ENCODE measurements at regions not wholly inside any gene's neighbourhood (a gene's known extent, or its start where the extent isn't known, plus 50 kb on each side); places are given as distances from the start of the nearest gene placed in this dataset.

GRCh38 chr3:72183489-72183888 is 398.5 kb upstream of the PROK2 start:
- H3K27me3 Mint-ChIP-seq (ENCODE audit: low read depth, poor library complexity): peaks cover 10% of the 10 kb centered on the region
- peaks cover 31% of the 10 kb centered on the region for H3K4me1 Mint-ChIP-seq
- peaks cover 19% of the 10 kb centered on the region for H3K9me3 Mint-ChIP-seq
- no peak overlapping the region for H3K4me3 Mint-ChIP-seq
- H3K36me3 Mint-ChIP-seq (ENCODE audit: low read depth): no peaks in the 10 kb centered on the region
- no peak overlapping the region for H3K27ac Mint-ChIP-seq
- no peak for DNase-seq
- no peak for TF ChIP-seq CTCF (IDR thresholded peaks at IDR 0.05)

GRCh38 chr3:72182206-72182605 is 397.3 kb upstream of the PROK2 start:
- H3K27me3 Mint-ChIP-seq (ENCODE audit: low read depth, poor library complexity): peaks cover 9% of the 10 kb centered on the region
- peaks cover 19% of the 10 kb centered on the region for H3K9me3 Mint-ChIP-seq
- DNase-seq: no peak
- no peak overlapping the region for H3K4me3 Mint-ChIP-seq
- no peak overlapping the region for H3K27ac Mint-ChIP-seq
- H3K4me1 Mint-ChIP-seq: peaks cover 44% of the 10 kb centered on the region
- TF ChIP-seq CTCF (IDR thresholded peaks at IDR 0.05): no peak
- no peaks in the 10 kb centered on the region for H3K36me3 Mint-ChIP-seq (ENCODE audit: low read depth)

- Mint-ChIP-seq H3K27me3 (ENCODE audit: low read depth, poor library complexity) (peaks cover 6% of the 10 kb centered on the region), H3K27ac (no peak overlapping the region), H3K9me3 (peaks cover 19% of the 10 kb centered on the region), H3K4me1 (peaks cover 49% of the 10 kb centered on the region), H3K36me3 (ENCODE audit: low read depth) (no peaks in the 10 kb centered on the region), H3K4me3 (no peak overlapping the region)
- no peak for TF ChIP-seq CTCF (IDR thresholded peaks at IDR 0.05)
- no peak for DNase-seq
Measured at GRCh38 chr3:72181251-72181650, 396.3 kb upstream of the PROK2 start.

- H3K36me3 Mint-ChIP-seq (ENCODE audit: low read depth): no peaks in the 10 kb centered on the region
- no peak for TF ChIP-seq CTCF (IDR thresholded peaks at IDR 0.05)
- H3K27ac Mint-ChIP-seq: no peak overlapping the region
- peaks cover 19% of the 10 kb centered on the region for H3K9me3 Mint-ChIP-seq
- peaks cover 46% of the 10 kb centered on the region for H3K4me1 Mint-ChIP-seq
- no peak overlapping the region for H3K4me3 Mint-ChIP-seq
- H3K27me3 Mint-ChIP-seq (ENCODE audit: low read depth, poor library complexity): peaks cover 10% of the 10 kb centered on the region
- DNase-seq: no peak
Measured at GRCh38 chr3:72180405-72180804, 395.5 kb upstream of the PROK2 start.

GRCh38 chr3:72179107-72179464 is 394.1 kb upstream of the PROK2 start:
- Mint-ChIP-seq H3K4me1 (peaks cover 55% of the 10 kb centered on the region), H3K4me3 (no peak overlapping the region), H3K9me3 (peaks cover 12% of the 10 kb centered on the region), H3K27me3 (ENCODE audit: low read depth, poor library complexity) (peaks cover 10% of the 10 kb centered on the region), H3K27ac (no peak overlapping the region), H3K36me3 (ENCODE audit: low read depth) (no peaks in the 10 kb centered on the region)
- no peak for DNase-seq
- no peak for TF ChIP-seq CTCF (IDR thresholded peaks at IDR 0.05)

GRCh38 chr3:72178463-72179106 is 393.6 kb upstream of the PROK2 start:
- DNase-seq: no peak
- Mint-ChIP-seq H3K36me3 (ENCODE audit: low read depth) (no peaks in the 10 kb centered on the region), H3K27me3 (ENCODE audit: low read depth, poor library complexity) (peaks cover 14% of the 10 kb centered on the region), H3K27ac (no peak overlapping the region), H3K9me3 (peaks cover 7% of the 10 kb centered on the region), H3K4me1 (peaks cover 60% of the 10 kb centered on the region), H3K4me3 (no peak overlapping the region)
- no peak for TF ChIP-seq CTCF (IDR thresholded peaks at IDR 0.05)
